ENCODE measurements at regions not wholly inside any gene's neighbourhood (a gene's known extent, or its start where the extent isn't known, plus 50 kb on each side); places are given as distances from the start of the nearest gene placed in this dataset.

DNA sequence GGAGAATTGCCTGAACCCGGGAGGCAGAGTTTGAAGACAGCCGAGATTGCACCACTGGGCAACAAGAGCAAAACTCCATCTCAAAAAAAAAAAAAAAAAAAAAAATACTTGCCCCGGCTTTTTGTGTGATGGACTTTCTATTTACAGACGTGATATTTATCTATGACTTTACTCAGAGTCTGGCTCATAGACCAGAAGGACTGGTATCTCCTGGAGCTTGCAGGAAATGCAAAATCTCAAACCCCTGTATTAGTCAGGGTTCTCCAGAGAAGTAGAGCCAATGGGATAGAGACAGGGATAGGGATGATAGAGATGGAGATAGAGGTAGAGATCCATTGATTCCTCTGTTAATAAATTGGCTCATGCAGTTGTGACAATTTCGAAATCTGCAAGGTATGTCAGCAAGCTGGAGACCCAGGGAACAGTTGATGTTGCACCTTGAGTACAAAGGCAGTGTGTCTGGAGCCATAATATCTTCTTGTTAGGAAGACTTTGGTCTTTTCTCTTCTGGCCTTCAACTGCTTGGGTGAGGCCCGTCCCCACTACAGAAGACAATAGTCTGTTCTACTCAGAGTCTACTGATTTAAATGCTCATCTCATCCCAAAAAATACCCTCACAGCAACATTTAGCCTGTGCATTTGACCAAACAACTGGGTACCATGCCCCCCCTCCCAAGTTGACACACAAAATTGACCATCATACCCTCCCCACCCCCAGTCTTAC is 195.4 kb upstream of the MSX2 start:
- H3K9me3 Mint-ChIP-seq: no peaks in the 10 kb centered on the region
- no peak for DNase-seq (ENCODE audit: low read depth, low spot score)
- H3K4me3 Mint-ChIP-seq: no peak overlapping the region
- no peaks in the 10 kb centered on the region for H3K27me3 Mint-ChIP-seq (ENCODE audit: low read depth)
- H3K4me1 Mint-ChIP-seq: peaks cover 17% of the 10 kb centered on the region
- TF ChIP-seq, protein P1, sequence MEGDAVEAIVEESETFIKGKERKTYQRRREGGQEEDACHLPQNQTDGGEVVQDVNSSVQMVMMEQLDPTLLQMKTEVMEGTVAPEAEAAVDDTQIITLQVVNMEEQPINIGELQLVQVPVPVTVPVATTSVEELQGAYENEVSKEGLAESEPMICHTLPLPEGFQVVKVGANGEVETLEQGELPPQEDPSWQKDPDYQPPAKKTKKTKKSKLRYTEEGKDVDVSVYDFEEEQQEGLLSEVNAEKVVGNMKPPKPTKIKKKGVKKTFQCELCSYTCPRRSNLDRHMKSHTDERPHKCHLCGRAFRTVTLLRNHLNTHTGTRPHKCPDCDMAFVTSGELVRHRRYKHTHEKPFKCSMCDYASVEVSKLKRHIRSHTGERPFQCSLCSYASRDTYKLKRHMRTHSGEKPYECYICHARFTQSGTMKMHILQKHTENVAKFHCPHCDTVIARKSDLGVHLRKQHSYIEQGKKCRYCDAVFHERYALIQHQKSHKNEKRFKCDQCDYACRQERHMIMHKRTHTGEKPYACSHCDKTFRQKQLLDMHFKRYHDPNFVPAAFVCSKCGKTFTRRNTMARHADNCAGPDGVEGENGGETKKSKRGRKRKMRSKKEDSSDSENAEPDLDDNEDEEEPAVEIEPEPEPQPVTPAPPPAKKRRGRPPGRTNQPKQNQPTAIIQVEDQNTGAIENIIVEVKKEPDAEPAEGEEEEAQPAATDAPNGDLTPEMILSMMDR (conservative IDR thresholded peaks at IDR 0.05): no peak
- H3K27ac Mint-ChIP-seq (ENCODE audit: unreplicated experiment): no peak overlapping the region
- H3K36me3 Mint-ChIP-seq (ENCODE audit: low read depth): no peaks in the 10 kb centered on the region

GRCh38 chr5:174529925-174530681 is 194.3 kb upstream of the MSX2 start:
- Mint-ChIP-seq H3K27me3 (ENCODE audit: low read depth) (peaks cover under 1% of the 10 kb centered on the region), H3K36me3 (ENCODE audit: low read depth) (no peaks in the 10 kb centered on the region), H3K27ac (ENCODE audit: unreplicated experiment) (no peak overlapping the region), H3K4me3 (no peak overlapping the region), H3K9me3 (no peaks in the 10 kb centered on the region), H3K4me1 (peaks cover 17% of the 10 kb centered on the region)
- TF ChIP-seq, protein P1 (conservative IDR thresholded peaks at IDR 0.05): no peak
- no peak for DNase-seq (ENCODE audit: low read depth, low spot score)

- no peak for DNase-seq (ENCODE audit: low read depth, low spot score)
- H3K4me1 Mint-ChIP-seq: peaks cover 17% of the 10 kb centered on the region
- no peak overlapping the region for H3K27ac Mint-ChIP-seq (ENCODE audit: unreplicated experiment)
- TF ChIP-seq, protein P1 (conservative IDR thresholded peaks at IDR 0.05): no peak
- H3K9me3 Mint-ChIP-seq: no peaks in the 10 kb centered on the region
- H3K4me3 Mint-ChIP-seq: no peak overlapping the region
- no peaks in the 10 kb centered on the region for H3K36me3 Mint-ChIP-seq (ENCODE audit: low read depth)
- H3K27me3 Mint-ChIP-seq (ENCODE audit: low read depth): peaks cover 5% of the 10 kb centered on the region
These were observed 192.6 kb upstream of the MSX2 start for GRCh38 chr5:174531782-174532191.

DNA sequence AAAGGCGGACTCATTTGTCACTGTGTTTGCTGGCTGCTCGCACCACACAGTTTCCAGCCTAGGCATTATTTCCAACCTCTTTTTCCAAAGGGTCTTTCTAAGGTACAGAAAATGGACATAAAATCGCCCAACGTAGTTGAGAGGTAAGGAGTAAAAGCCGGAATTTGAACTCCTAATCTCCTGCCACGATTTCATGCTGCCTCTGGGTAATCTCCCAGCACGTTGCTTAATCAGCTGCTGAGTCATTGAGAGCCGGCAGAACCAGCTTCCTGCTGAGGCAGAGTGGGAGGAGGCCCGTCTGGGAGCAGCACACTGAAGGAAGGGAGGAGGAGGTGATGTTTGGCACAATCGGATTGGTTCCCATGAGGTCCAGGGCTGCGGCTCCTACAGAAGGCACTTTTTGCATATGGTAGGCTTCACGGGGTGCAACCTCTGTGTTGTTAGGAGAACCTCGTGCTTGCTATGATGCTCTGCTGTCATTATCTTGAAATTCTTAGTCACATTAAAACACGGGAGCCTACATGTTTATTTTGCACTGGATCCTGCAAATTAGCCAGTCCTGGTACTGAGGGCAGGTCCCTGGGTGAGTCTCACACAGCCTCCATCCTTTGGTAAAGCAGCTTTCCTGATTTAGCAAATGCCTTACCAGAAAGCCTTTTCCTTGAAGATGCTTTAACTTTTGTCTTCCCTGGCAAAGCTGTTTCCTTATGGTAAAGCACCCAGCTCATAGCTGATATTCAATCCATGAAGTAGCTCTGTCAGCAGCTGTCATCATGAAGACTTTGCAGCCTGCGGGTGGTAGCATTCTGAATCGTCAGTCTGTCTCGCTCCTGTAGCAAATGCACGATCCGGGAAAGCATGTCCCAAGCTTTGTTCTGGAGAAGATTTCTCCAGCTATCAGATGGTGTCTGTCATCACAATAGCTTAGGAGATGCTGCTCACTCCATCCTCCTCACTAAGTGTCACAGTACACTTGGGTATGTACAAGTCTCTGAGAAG is 191.6 kb upstream of the MSX2 start:
- no peaks in the 10 kb centered on the region for H3K9me3 Mint-ChIP-seq
- H3K27ac Mint-ChIP-seq (ENCODE audit: unreplicated experiment): no peak overlapping the region
- peaks cover 17% of the 10 kb centered on the region for H3K4me1 Mint-ChIP-seq
- no peak overlapping the region for H3K4me3 Mint-ChIP-seq
- no peaks in the 10 kb centered on the region for H3K36me3 Mint-ChIP-seq (ENCODE audit: low read depth)
- TF ChIP-seq, protein P1 (conservative IDR thresholded peaks at IDR 0.05): no peak
- DNase-seq (ENCODE audit: low read depth, low spot score): peak; percentile 22
- H3K27me3 Mint-ChIP-seq (ENCODE audit: low read depth): peaks cover 5% of the 10 kb centered on the region

GRCh38 chr5:174533751-174534241 is 190.6 kb upstream of the MSX2 start:
- no peak for DNase-seq (ENCODE audit: low read depth, low spot score)
- Mint-ChIP-seq H3K36me3 (ENCODE audit: low read depth) (no peaks in the 10 kb centered on the region), H3K27me3 (ENCODE audit: low read depth) (peaks cover 5% of the 10 kb centered on the region), H3K9me3 (no peaks in the 10 kb centered on the region), H3K27ac (ENCODE audit: unreplicated experiment) (no peak overlapping the region), H3K4me3 (no peak overlapping the region), H3K4me1 (peaks cover 17% of the 10 kb centered on the region)
- TF ChIP-seq, protein P1 (conservative IDR thresholded peaks at IDR 0.05): no peak
